PC-9 (cell line): ENCODE measurements at regions not wholly inside any gene's neighbourhood (a gene's known extent, or its start where the extent isn't known, plus 50 kb on each side); places are given as distances from the start of the nearest gene placed in this dataset.

Source experiments
- CTCF ChIP-seq: fragments of 200-600 bp; sonication (generic); conservative IDR thresholded peaks from 2 replicates; pipeline ENCODE4 v1.6.1; 2017; ENCODE audit warnings: mixed run types, antibody characterized with exemption, mild to moderate bottlenecking, moderate library complexity
- EZH2 ChIP-seq: fragments of 200-600 bp; sonication (generic); IDR thresholded peaks from 2 replicates; pipeline ENCODE4 v1.8.0; 2017; ENCODE audit warnings: antibody characterized with exemption, low read depth

GRCh38 chr20:51108638-51109363, 85.9 kb upstream of the KCNG1 start:
- TF ChIP-seq CTCF, result no peak
- TF ChIP-seq EZH2, result no peak
